ENCODE measurements at regions not wholly inside any gene's neighbourhood (a gene's known extent, or its start where the extent isn't known, plus 50 kb on each side); places are given as distances from the start of the nearest gene placed in this dataset.

GRCh38 chr10:42896735-42897134 is 114.1 kb downstream of the BMS1 start:
- TF ChIP-seq FOXK2 (IDR thresholded peaks at IDR 0.05) (no peak), BHLHE40 (IDR thresholded peaks at IDR 0.05; ENCODE audit: borderline replicate concordance) (no peak), SP1 (IDR thresholded peaks at IDR 0.05) (no peak), NFRKB (IDR thresholded peaks at IDR 0.05) (no peak), ARNT (IDR thresholded peaks at IDR 0.05) (no peak), CTBP1 (IDR thresholded peaks at IDR 0.05; ENCODE audit: borderline replicate concordance) (no peak), HDGF (IDR thresholded peaks at IDR 0.05; ENCODE audit: borderline replicate concordance) (no peak), FOXA1 (IDR thresholded peaks at IDR 0.05) (no peak), FOXM1 (IDR thresholded peaks at IDR 0.05; ENCODE audit: borderline replicate concordance) (no peak), TARDBP (IDR thresholded peaks at IDR 0.05) (no peak)

Data from HEK293T (cell line).